ENCODE measurements at regions not wholly inside any gene's neighbourhood (a gene's known extent, or its start where the extent isn't known, plus 50 kb on each side); places are given as distances from the start of the nearest gene placed in this dataset.

DNA sequence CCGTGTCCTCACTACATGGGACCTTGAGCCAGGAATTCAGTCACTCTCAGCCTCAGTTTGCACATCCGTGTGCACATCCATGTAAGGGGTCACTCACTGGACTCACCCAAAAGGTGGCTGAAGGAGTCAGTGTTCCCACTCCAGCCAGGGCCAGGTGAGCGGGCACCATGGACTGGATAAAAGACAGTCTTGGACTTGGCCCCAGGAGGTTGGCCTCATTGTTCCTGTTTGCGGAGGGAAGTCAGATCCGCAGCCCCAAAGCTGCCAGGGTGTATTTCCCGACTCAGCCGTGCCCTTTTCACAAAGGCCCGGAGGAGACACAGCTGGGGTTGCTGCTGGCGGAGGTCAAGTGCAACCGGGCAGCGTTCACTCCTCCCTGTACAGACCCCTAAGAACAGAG lies 170.7 kb upstream of the MYL2 start:
- H3K9me3 Mint-ChIP-seq, result no peaks in the 10 kb centered on the region
- H3K27me3 Mint-ChIP-seq, result peaks cover 7 to 13% of the 10 kb centered on the region in 2 donors
- no peak for ATAC-seq
- no peak overlapping the region for H3K27ac Mint-ChIP-seq
- no peaks in the 10 kb centered on the region for H3K4me1 Mint-ChIP-seq (ENCODE audit: low read depth in 2 of 2)
- no peak overlapping the region for H3K4me3 Mint-ChIP-seq
- H3K36me3 Mint-ChIP-seq, result no peaks in the 10 kb centered on the region
- DNase-seq (ENCODE audit: low spot score), result no peak

DNA sequence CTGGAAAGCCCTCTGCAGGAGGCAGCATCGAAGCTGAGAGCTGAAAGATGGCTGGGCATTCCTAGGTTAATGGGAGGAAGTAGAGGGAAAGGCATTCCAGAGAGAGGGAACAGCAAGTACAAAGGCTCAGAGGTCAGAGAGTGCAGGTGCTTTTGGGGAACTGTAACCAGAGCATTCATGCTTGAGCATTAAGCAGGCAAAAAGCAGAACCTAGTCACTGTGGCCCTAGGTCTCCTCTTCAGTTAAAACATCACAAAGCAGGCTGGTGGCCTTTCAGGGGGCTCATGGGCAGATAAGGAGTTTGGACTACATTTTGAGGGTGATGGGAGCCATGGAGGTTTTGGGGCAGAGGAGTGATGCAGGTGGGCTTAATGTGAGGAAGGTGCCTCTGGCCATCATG lies 169.2 kb upstream of the MYL2 start:
- H3K4me3 Mint-ChIP-seq, result no peak overlapping the region
- no peak overlapping the region for H3K27ac Mint-ChIP-seq

DNA sequence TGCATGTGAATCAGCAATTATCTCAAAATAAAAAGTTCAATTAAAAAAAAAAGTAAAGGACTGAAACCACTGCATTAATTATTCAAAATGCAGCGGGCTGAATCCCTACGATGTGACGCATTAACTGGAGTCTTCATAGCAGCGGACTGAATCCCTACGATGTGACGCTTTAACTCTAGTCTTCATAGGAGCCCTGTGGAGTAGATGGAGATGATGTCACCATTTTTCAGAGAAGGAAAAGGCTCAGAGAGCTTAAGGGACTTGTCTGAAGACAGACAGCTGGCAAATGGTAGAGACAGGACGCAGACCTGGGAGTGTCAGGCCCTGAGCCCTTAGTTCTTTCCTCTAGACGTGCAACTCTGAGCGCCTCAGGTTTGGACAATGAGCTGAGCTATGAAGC lies 168.0 kb upstream of the MYL2 start:
- Mint-ChIP-seq H3K4me3 (no peak overlapping the region), H3K36me3 (no peaks in the 10 kb centered on the region), H3K27ac (no peak overlapping the region), H3K27me3 (peaks cover 7 to 10% of the 10 kb centered on the region in 2 donors), H3K4me1 (ENCODE audit: low read depth in 2 of 2) (no peaks in the 10 kb centered on the region), H3K9me3 (no peaks in the 10 kb centered on the region)
- DNase-seq (ENCODE audit: low spot score) (no peak), ATAC-seq (no peak)

More for the DNA sequence above, 169.2 kb upstream of the MYL2 start:
- no peaks in the 10 kb centered on the region for H3K9me3 Mint-ChIP-seq
- peaks cover 7 to 11% of the 10 kb centered on the region in 2 donors for H3K27me3 Mint-ChIP-seq
- DNase-seq (ENCODE audit: low spot score), result no peak
- no peak for ATAC-seq
- no peaks in the 10 kb centered on the region for H3K36me3 Mint-ChIP-seq
- no peaks in the 10 kb centered on the region for H3K4me1 Mint-ChIP-seq (ENCODE audit: low read depth in 2 of 2)

DNA sequence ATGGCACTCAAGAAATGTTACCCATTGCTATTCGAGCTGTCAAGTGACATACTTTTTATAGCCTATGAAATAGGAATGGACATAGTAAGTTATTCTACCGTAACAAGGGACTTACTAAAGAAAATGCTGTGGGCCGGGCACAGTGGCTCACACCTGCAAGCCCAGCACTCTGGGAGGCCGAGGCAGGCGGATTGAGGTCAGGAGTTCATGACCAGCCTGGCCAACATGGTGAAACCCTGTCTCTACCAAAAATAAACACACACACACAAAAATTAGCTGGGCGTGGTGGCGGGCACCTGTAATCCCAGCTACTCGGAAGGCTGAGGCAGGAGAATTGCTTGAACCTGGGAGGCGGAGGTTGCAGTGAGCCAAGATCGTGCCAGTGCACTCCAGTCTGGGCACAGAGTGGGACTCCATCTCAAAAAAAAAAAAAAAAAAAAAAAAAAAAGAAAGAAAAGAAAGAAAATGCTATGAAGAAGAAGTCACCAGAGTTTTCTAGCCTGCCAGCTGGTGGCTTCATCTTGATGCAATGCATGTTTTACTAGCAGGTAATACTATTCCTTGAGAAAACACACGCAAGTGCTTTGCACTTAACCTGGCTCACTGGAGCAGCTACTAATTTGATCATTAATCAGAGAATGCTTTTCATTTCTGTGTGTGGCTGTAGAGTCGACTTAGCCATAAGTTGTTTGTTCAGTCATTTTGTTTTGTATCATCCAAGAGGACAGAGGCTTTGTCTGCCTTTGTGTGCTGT lies 166.7 kb upstream of the MYL2 start:
- Mint-ChIP-seq H3K9me3 (no peaks in the 10 kb centered on the region), H3K27ac (no peak overlapping the region)
- ATAC-seq, result no peak

DNA sequence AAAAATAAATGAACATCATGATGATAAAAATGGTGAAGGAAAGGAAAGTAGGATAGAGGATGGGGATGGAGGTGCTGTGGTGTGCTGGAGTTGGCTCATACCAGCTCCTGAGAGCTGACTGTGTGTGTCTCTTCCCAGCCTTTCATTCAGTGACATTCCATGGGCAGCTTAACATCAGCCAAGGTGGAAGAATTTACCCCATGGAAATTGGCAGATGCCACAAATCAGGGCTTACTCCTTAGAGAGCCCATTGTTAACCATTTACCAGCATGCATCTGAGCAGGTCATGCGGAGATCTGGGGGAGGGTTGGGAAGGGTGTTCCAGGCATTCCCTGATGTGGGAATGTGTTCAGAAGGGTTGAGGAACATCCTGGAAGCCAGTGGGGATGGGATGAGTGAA lies 164.7 kb upstream of the MYL2 start:
- H3K4me1 Mint-ChIP-seq (ENCODE audit: low read depth in 2 of 2), result no peaks in the 10 kb centered on the region
- H3K27ac Mint-ChIP-seq, result no peak overlapping the region
- no peaks in the 10 kb centered on the region for H3K9me3 Mint-ChIP-seq
- no peak overlapping the region for H3K4me3 Mint-ChIP-seq
- no peaks in the 10 kb centered on the region for H3K36me3 Mint-ChIP-seq
- no peak for DNase-seq (ENCODE audit: low spot score)
- no peak for ATAC-seq
- peaks cover 16 to 25% of the 10 kb centered on the region in 2 donors for H3K27me3 Mint-ChIP-seq

More for the DNA sequence above, 166.7 kb upstream of the MYL2 start:
- Mint-ChIP-seq H3K36me3 (no peaks in the 10 kb centered on the region), H3K27me3 (peaks cover 12 to 18% of the 10 kb centered on the region in 2 donors), H3K4me1 (ENCODE audit: low read depth in 2 of 2) (no peaks in the 10 kb centered on the region), H3K4me3 (no peak overlapping the region)
- DNase-seq (ENCODE audit: low spot score), result no peak

DNA sequence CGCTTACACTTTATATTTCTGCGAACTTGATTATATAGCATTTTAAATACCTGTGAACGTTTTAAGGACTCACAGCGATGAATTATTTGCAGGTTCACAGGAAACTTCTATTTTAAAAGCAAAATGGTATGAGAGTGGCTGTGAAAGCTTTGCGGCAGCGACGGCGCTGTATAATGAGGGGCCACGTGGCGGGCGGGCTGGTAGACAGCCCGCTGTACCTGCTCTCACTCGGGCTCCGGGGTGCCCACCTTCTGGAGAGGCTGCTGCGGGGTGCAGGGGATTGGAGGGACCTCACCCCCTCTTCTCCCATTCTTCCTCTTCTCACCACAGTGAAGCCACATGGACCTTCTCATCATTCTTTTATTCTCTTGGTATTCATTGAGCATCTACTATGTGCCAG lies 164.2 kb upstream of the MYL2 start:
- H3K27ac Mint-ChIP-seq, result no peak overlapping the region
- DNase-seq (ENCODE audit: low spot score) (no peak), ATAC-seq (no peak)
- H3K4me1 Mint-ChIP-seq (ENCODE audit: low read depth in 2 of 2), result no peaks in the 10 kb centered on the region
- peaks cover 14 to 22% of the 10 kb centered on the region in 2 donors for H3K27me3 Mint-ChIP-seq
- H3K4me3 Mint-ChIP-seq, result no peak overlapping the region
- no peaks in the 10 kb centered on the region for H3K36me3 Mint-ChIP-seq
- H3K9me3 Mint-ChIP-seq, result no peaks in the 10 kb centered on the region

DNA sequence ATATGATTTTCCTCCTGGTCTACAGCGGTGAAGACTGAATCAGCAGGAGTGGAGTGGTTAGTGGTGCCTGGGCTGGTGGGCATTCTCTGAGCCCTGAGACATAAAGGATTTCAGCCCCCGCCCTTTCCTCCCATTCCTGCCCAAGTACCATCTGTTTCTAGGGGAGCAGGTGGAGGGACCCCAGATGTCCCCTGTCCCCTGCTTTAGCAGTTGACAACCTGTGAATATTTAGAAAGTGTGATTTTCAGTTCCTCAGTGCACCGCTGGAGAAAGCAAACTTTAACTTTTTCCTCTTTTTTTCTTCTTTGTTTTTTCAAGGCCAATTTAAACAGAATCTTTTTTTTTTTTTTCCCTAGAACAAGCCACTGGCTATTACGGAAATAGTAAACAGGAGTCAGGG lies 163.8 kb upstream of the MYL2 start:
- Mint-ChIP-seq H3K27ac (no peak overlapping the region), H3K36me3 (no peaks in the 10 kb centered on the region), H3K27me3 (peaks cover 11 to 18% of the 10 kb centered on the region in 2 donors), H3K4me1 (ENCODE audit: low read depth in 2 of 2) (no peaks in the 10 kb centered on the region), H3K9me3 (no peaks in the 10 kb centered on the region), H3K4me3 (no peak overlapping the region)
- ATAC-seq (no peak), DNase-seq (ENCODE audit: low spot score) (no peak)

DNA sequence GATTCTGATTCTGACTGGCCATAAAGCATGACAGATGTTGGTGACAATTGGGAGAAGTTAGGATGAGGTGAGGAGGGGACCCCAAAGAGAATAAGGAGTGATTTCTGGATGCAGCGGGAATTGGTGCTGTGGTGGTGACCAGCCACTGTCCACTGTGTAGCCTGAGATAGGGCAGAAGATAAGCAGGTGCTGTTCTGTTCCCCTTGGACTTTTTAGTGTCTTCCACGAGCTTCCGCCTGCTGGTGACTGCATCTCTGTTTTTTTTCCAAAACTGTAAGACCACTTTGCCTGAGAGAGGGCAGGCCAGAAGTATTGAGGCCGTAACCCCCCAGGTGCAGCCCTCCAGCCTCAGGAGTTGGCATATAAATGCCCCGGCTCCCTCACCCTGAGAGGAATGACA lies 161.2 kb upstream of the MYL2 start:
- Mint-ChIP-seq H3K27ac (no peak overlapping the region), H3K36me3 (no peaks in the 10 kb centered on the region), H3K4me3 (no peak overlapping the region), H3K9me3 (no peaks in the 10 kb centered on the region), H3K27me3 (peaks cover 11 to 27% of the 10 kb centered on the region in 2 donors), H3K4me1 (ENCODE audit: low read depth in 2 of 2) (no peaks in the 10 kb centered on the region)
- ATAC-seq (no peak), DNase-seq (ENCODE audit: low spot score) (no peak)

DNA sequence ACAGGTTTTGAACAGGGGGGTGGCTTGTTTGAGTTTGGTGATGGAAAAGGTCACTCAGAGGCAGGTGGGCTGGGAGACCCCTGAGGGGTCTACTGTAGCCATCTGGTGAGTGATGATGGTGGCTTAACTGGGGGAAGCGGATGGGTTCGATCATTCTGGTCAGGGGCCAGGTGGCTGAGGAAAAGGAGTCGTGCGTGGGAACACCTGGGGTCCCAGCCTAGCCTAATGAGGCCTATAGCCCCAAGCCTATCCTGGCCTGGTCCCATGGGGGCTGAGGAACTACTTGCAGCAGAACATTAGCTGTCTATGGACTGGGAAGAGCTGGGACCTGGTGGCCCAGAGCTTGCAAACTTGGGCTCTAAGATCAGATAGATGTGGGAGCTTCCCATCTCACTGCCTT lies 158.4 kb upstream of the MYL2 start:
- peaks cover 10 to 28% of the 10 kb centered on the region in 2 donors for H3K27me3 Mint-ChIP-seq
- no peak overlapping the region for H3K27ac Mint-ChIP-seq
- H3K4me1 Mint-ChIP-seq (ENCODE audit: low read depth in 2 of 2), result no peaks in the 10 kb centered on the region
- H3K36me3 Mint-ChIP-seq, result no peaks in the 10 kb centered on the region
- DNase-seq (ENCODE audit: low spot score), result no peak
- peak in 1 of 2 donors; percentile 13 for ATAC-seq
- H3K4me3 Mint-ChIP-seq, result no peak overlapping the region
- no peaks in the 10 kb centered on the region for H3K9me3 Mint-ChIP-seq

DNA sequence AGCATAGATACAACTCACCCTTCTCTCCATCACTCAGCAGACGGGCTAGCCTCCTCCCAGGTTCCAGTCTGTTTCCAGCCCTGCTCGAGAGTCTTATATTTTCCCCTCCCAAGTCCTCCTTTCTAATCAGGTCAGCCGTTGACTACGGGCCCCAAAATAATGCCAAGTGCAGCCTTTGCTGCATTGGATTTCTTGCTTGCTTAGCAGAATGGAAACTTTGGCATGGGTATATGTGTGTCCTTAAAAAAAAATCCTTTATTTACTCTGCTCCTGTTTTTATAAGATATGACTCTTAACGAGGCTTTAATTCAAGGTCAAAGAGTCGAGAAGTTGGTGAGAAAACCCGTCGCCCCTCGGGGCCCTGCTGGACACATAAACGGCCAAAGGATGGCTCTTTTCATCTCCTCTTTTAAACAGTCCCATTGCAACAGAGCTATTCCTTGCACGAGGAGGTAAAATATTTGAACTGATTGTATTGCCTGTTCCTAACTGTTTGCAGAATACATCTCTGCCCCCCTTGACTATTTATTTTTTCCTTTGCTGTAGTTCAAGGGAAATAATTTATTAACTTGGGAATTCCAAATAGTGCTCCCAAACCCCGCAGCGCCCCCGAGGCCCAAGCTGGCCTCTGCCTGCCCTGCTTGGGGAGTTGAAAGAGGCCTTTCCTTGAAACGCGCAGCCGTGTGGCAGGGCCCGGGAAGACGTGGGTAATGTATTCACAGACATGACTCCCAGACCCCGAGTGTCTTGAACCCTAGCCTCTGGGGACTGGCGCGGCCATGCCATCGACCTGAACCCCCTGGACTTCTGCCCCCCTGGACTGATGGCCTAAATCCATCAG lies 156.5 kb upstream of the MYL2 start:
- H3K27ac Mint-ChIP-seq, result no peak overlapping the region
- no peaks in the 10 kb centered on the region for H3K36me3 Mint-ChIP-seq
- no peaks in the 10 kb centered on the region for H3K9me3 Mint-ChIP-seq
- no peak for DNase-seq (ENCODE audit: low spot score)
- H3K4me1 Mint-ChIP-seq (ENCODE audit: low read depth in 2 of 2), result no peaks in the 10 kb centered on the region
- no peak for ATAC-seq
- peaks cover 14 to 27% of the 10 kb centered on the region in 2 donors for H3K27me3 Mint-ChIP-seq
- no peak overlapping the region for H3K4me3 Mint-ChIP-seq

DNA sequence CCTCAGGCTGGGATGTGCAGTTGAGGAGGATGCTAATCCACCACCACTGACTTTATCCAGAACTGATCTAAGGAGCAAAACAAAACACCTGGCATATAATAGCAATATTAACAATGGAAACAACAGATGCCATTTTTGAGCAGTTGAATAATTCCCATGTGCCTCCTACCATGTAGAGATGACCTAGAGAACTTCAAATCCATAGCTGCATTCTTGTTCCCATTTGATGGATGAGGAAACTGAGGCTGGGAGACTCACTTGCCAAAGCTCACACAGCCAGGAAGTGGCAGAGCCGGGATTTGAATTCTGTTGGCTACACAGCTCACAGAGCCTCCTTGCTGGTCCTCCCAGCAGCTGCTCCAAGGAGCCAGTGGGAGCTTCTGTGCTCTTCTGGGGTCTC lies 155.8 kb upstream of the MYL2 start:
- no peaks in the 10 kb centered on the region for H3K9me3 Mint-ChIP-seq
- no peaks in the 10 kb centered on the region for H3K36me3 Mint-ChIP-seq
- no peak overlapping the region for H3K4me3 Mint-ChIP-seq
- ATAC-seq, result no peak
- H3K27me3 Mint-ChIP-seq, result peaks cover 13 to 28% of the 10 kb centered on the region in 2 donors
- no peaks in the 10 kb centered on the region for H3K4me1 Mint-ChIP-seq (ENCODE audit: low read depth in 2 of 2)
- no peak for DNase-seq (ENCODE audit: low spot score)
- no peak overlapping the region for H3K27ac Mint-ChIP-seq

DNA sequence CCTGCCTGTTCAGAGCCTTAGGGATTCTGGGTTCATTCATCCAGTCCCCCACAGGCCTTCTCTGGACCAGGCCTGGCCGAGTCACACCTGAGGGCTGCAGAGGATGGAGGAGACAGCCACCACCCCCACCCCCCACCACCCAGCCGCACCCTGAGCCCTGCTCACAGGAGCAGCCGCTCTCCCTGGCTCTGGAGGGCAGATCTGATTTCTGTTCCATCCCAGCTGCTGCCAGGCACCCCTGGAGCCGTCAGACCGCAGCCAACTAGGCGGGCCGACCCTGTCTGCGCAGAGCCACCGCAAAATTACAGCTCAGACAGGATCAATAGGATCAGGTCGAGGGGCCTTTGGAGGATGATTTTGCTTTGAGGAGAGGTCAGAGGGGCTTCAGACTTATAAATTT lies 154.6 kb upstream of the MYL2 start:
- Mint-ChIP-seq H3K36me3 (no peaks in the 10 kb centered on the region), H3K9me3 (no peaks in the 10 kb centered on the region), H3K4me3 (no peak overlapping the region), H3K4me1 (ENCODE audit: low read depth in 2 of 2) (no peaks in the 10 kb centered on the region), H3K27me3 (peaks cover 16 to 40% of the 10 kb centered on the region in 2 donors), H3K27ac (no peak overlapping the region)
- DNase-seq (ENCODE audit: low spot score) (no peak), ATAC-seq (no peak)

DNA sequence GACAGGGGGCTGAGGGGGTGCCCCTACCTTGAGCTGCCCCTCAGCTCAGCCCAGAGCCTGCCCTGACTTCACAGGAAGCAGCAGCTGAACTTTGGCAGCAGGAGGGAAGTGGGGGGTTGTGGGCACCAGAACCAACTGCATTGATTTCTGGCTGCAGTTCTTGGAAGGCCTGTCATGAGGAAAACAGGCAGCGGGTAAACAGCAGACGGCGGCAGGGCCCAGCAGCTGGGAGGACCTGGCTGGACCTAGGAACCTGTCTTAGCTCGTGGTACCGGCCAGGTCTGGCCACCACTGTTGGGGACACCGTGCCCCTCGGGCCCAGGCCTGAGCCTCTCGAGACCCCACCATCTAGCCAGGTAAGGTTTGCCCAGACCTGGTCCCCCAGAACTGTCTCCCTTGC lies 154.2 kb upstream of the MYL2 start:
- H3K27me3 Mint-ChIP-seq, result peaks cover 17 to 40% of the 10 kb centered on the region in 2 donors
- H3K27ac Mint-ChIP-seq, result no peak overlapping the region
- H3K4me3 Mint-ChIP-seq, result no peak overlapping the region
- no peaks in the 10 kb centered on the region for H3K4me1 Mint-ChIP-seq (ENCODE audit: low read depth in 2 of 2)
- no peaks in the 10 kb centered on the region for H3K36me3 Mint-ChIP-seq
- DNase-seq (ENCODE audit: low spot score), result no peak
- ATAC-seq, result no peak
- no peaks in the 10 kb centered on the region for H3K9me3 Mint-ChIP-seq

DNA sequence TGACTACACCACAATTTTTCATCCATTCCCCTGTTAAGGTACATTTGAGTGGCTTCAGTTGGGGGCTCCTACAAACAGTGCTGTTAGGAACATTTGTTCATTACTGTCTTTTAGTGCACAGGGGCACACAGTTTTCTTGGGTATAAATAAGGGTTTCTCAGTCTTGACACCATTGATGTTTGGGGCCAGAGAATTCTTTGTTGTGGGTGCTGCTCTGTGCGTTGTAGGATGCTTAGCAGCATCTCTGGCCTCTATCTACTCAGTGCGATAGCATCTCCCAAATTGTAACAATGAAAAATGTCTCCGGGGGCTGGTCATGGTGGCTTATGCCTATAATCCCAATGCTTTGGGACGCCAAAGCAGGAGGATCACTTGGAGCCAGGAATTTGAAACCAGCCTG lies 153.0 kb upstream of the MYL2 start:
- Mint-ChIP-seq H3K4me1 (ENCODE audit: low read depth in 2 of 2) (no peaks in the 10 kb centered on the region), H3K9me3 (no peaks in the 10 kb centered on the region), H3K36me3 (no peaks in the 10 kb centered on the region), H3K27ac (no peak overlapping the region), H3K27me3 (peaks cover 21 to 40% of the 10 kb centered on the region in 2 donors), H3K4me3 (no peak overlapping the region)
- ATAC-seq, result no peak
- no peak for DNase-seq (ENCODE audit: low spot score)
